NT2/D1 (cell line): ENCODE measurements at regions not wholly inside any gene's neighbourhood (a gene's known extent, or its start where the extent isn't known, plus 50 kb on each side); places are given as distances from the start of the nearest gene placed in this dataset.

ENCODE experiments used
- YY1 ChIP-seq: IDR thresholded peaks from 2 replicates; pipeline ENCODE4 v1.6.1; 2011; ENCODE audit not compliant: insufficient read length, insufficient read depth
- ZNF274 ChIP-seq: IDR thresholded peaks from 2 replicates; pipeline ENCODE4 v1.6.1; 2011; ENCODE audit warnings: mild to moderate bottlenecking, low read depth, low read length

DNA sequence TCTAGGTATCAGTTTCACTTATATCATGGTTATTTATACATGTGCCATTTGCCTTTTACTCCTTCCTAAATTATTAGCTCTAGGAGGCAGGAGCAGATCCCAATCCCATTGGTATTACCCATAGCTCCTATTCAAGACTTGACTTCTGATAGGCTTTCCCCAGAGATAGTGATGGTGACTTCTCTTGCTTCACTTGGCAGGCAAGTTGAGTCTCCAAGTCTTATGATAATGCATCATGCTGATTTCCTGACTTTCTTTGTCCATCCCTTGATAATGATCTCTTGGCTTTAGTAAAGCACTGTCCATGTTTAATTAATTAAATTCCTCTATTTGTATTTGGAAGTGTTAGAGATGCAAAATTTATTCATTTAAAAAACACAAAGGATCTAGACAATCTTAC lies 253.5 kb upstream of the ADAMTS5 start:
- TF ChIP-seq YY1 (no peak), ZNF274 (no peak)
